ENCODE measurements at regions not wholly inside any gene's neighbourhood (a gene's known extent, or its start where the extent isn't known, plus 50 kb on each side); places are given as distances from the start of the nearest gene placed in this dataset.

- TF ChIP-seq PKNOX1 (IDR thresholded peaks at IDR 0.05) (no peak), YBX1 (IDR thresholded peaks at IDR 0.05) (no peak), BCL3 (IDR thresholded peaks at IDR 0.05; ENCODE audit: borderline replicate concordance, insufficient read depth, low read depth, low read length, poor library complexity, severe bottlenecking) (no peak), KLF5 (IDR thresholded peaks at IDR 0.05; ENCODE audit: partially characterized antibody) (no peak), EED (IDR thresholded peaks at IDR 0.05; ENCODE audit: low read depth) (no peak), SUPT20H (IDR thresholded peaks at IDR 0.05; ENCODE audit: borderline replicate concordance, control insufficient read depth, low read depth, low read length) (no peak), BACH1 (IDR thresholded peaks at IDR 0.05; ENCODE audit: borderline replicate concordance) (no peak)
- TF ChIP-seq, protein P1, sequence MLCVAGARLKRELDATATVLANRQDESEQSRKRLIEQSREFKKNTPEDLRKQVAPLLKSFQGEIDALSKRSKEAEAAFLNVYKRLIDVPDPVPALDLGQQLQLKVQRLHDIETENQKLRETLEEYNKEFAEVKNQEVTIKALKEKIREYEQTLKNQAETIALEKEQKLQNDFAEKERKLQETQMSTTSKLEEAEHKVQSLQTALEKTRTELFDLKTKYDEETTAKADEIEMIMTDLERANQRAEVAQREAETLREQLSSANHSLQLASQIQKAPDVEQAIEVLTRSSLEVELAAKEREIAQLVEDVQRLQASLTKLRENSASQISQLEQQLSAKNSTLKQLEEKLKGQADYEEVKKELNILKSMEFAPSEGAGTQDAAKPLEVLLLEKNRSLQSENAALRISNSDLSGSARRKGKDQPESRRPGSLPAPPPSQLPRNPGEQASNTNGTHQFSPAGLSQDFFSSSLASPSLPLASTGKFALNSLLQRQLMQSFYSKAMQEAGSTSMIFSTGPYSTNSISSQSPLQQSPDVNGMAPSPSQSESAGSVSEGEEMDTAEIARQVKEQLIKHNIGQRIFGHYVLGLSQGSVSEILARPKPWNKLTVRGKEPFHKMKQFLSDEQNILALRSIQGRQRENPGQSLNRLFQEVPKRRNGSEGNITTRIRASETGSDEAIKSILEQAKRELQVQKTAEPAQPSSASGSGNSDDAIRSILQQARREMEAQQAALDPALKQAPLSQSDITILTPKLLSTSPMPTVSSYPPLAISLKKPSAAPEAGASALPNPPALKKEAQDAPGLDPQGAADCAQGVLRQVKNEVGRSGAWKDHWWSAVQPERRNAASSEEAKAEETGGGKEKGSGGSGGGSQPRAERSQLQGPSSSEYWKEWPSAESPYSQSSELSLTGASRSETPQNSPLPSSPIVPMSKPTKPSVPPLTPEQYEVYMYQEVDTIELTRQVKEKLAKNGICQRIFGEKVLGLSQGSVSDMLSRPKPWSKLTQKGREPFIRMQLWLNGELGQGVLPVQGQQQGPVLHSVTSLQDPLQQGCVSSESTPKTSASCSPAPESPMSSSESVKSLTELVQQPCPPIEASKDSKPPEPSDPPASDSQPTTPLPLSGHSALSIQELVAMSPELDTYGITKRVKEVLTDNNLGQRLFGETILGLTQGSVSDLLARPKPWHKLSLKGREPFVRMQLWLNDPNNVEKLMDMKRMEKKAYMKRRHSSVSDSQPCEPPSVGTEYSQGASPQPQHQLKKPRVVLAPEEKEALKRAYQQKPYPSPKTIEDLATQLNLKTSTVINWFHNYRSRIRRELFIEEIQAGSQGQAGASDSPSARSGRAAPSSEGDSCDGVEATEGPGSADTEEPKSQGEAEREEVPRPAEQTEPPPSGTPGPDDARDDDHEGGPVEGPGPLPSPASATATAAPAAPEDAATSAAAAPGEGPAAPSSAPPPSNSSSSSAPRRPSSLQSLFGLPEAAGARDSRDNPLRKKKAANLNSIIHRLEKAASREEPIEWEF (IDR thresholded peaks at IDR 0.05; ENCODE audit: insufficient replicate concordance, low read depth, low read length), result no peak
Measured at GRCh38 chr6:1020133-1020532, 291.8 kb upstream of the FOXQ1 start (continued).

All from GM12878 (cell line).